ENCODE measurements at regions not wholly inside any gene's neighbourhood (a gene's known extent, or its start where the extent isn't known, plus 50 kb on each side); places are given as distances from the start of the nearest gene placed in this dataset.

GRCh38 chr2:147558620-147559019 lies 286.2 kb upstream of the ACVR2A start (continued):
- TF ChIP-seq ZNF462 (CRISPR knock-in tag; IDR thresholded peaks at IDR 0.05) (no peak), EZH2phosphoT487 (IDR thresholded peaks at IDR 0.05; ENCODE audit: unreplicated experiment) (no peak), ZNF114 (CRISPR knock-in tag; IDR thresholded peaks at IDR 0.05) (no peak), CREB1 (CRISPR knock-in tag; IDR thresholded peaks at IDR 0.05; ENCODE audit: low read depth) (no peak), ZNF331 (CRISPR knock-in tag; IDR thresholded peaks at IDR 0.05; ENCODE audit: low read depth) (no peak), EZH2 (IDR thresholded peaks at IDR 0.05; ENCODE audit: low read depth, unreplicated experiment) (no peak), ETS1 (IDR thresholded peaks at IDR 0.05) (no peak), JUNB (IDR thresholded peaks at IDR 0.05; ENCODE audit: unreplicated experiment) (no peak), REST (IDR thresholded peaks at IDR 0.05; ENCODE audit: unreplicated experiment) (no peak)

All from GM23338 (cell line).